K562 (cell line): ENCODE measurements at regions not wholly inside any gene's neighbourhood (a gene's known extent, or its start where the extent isn't known, plus 50 kb on each side); places are given as distances from the start of the nearest gene placed in this dataset.

Experiments used
- ATAC-seq: fragments of 200-7000 bp; cut with Tn5 transposase; 3 replicates; pipeline ENCODE4 v1.9.1; 2020; ENCODE audit warnings: moderate library complexity
- BruUV-seq: library from RNA; stranded (reverse); fragments of 400-500 nt; replicated peaks from 2 replicates; lab custom pipeline; 2021; lab: Mats Ljungman, UMichigan
- CTCF ChIA-PET: fragments of 300-600 bp; formaldehyde crosslinking; extraction: SDS; loops from one replicate; lab custom pipeline; 2021; ENCODE audit warnings: low intra/inter-chr PET ratio; lab: Yijun Ruan, JAX
- POLR2A ChIA-PET: fragments of 300-600, 350-650 bp; sonication (Branson Sonifier 250); formaldehyde crosslinking; extraction: SDS; loops from one replicate; lab custom pipeline; 2021; ENCODE audit warnings: antibody characterized with exemption, inconsistent platforms; lab: Yijun Ruan, JAX
- DNase-seq, 4 experiments: peaks; one replicate each; pipeline versions ENCODE4 v3.0.0 to v3.0.0-alpha.2; 2011 to 2018; ENCODE audit warnings: low spot score in 3 of 4, mixed read lengths in 3 of 4; ENCODE audit errors: extremely low read depth in 1 of 4
- FAIRE-seq: peaks from 2 replicates; lab custom pipeline; 2011; peaks lifted over from hg19 to GRCh38; lab: Jason Lieb, UNC
- H2AFZ ChIP-seq: 2 replicates; pipeline ENCODE4 v1.6.0; 2011; ENCODE audit warnings: low read depth, low read length, control low read depth, inconsistent platforms
- H3K27ac ChIP-seq: fragments of 200-600 bp; 3 replicates; pipeline ENCODE4 v1.8.0; 2011; ENCODE audit warnings: low read depth, mild to moderate bottlenecking, control low read depth, inconsistent platforms, low read length, moderate library complexity, mixed read lengths; ENCODE audit errors: extremely low read depth
- H3K27me3 ChIP-seq, 2 experiments: fragments of 300-600 bp in 1 of 2; 2 replicates in 1 of 2; 3 replicates in 1 of 2; pipeline versions ENCODE4 v1.6.0 to v1.8.0; 2011; ENCODE audit warnings: inconsistent platforms in 2 of 2, low read length in 2 of 2, mild to moderate bottlenecking in 1 of 2, mixed read lengths in 1 of 2, moderate library complexity in 1 of 2; ENCODE audit not compliant: control insufficient read depth in 2 of 2, insufficient read depth in 2 of 2
- H3K36me3 ChIP-seq: fragments of 300-600 bp; 3 replicates; pipeline ENCODE4 v1.8.0; 2011; ENCODE audit warnings: mild to moderate bottlenecking, low read length, inconsistent platforms; ENCODE audit not compliant: control insufficient read depth, insufficient read depth
- H3K4me1 ChIP-seq, 2 experiments: fragments of 200-600 bp in 1 of 2; replicated peaks in 1 of 2; 2 replicates in 1 of 2; 3 replicates in 1 of 2; pipeline versions ENCODE4 v1.5.1 to v1.8.0; 2011; ENCODE audit warnings: inconsistent platforms in 2 of 2, low read length in 2 of 2, mild to moderate bottlenecking in 1 of 2, mixed read lengths in 1 of 2, moderate library complexity in 1 of 2; ENCODE audit not compliant: control insufficient read depth in 2 of 2, insufficient read depth in 2 of 2
- H3K4me2 ChIP-seq: 2 replicates; pipeline ENCODE4 v1.6.1; 2011; ENCODE audit warnings: low read length, control low read depth, inconsistent platforms, mixed read lengths; ENCODE audit not compliant: insufficient read depth
- H3K4me3 ChIP-seq: fragments of 200-600 bp; sonication (generic), shearing (Covaris generic); 2 replicates; pipeline ENCODE4 v1.5.1; 2016; ENCODE audit warnings: control low read depth, inconsistent platforms
- H3K79me2 ChIP-seq: fragments of 200-600 bp; 3 replicates; pipeline ENCODE4 v1.8.0; 2011; ENCODE audit warnings: low read length, inconsistent platforms; ENCODE audit not compliant: control insufficient read depth, insufficient read depth
- H3K9ac ChIP-seq, 2 experiments: 2 replicates each; pipeline versions ENCODE4 v1.6.0 to v1.6.1; 2011; ENCODE audit warnings: low read depth in 2 of 2, low read length in 2 of 2, control low read depth in 1 of 2, inconsistent platforms in 1 of 2, mild to moderate bottlenecking in 1 of 2, mixed read lengths in 1 of 2; ENCODE audit not compliant: insufficient read depth in 1 of 2
- H3K9me1 ChIP-seq: one replicate; pipeline ENCODE4 v1.6.0; 2011; ENCODE audit warnings: inconsistent platforms, mild to moderate bottlenecking, low read length, moderate library complexity; ENCODE audit not compliant: control insufficient read depth, insufficient read depth
- H3K9me3 ChIP-seq: replicated peaks from 2 replicates; pipeline ENCODE4 v1.5.1; 2011; ENCODE audit warnings: low read depth, low read length, inconsistent platforms; ENCODE audit not compliant: control insufficient read depth, insufficient read depth
- H4K20me1 ChIP-seq: replicated peaks from 2 replicates; pipeline ENCODE4 v1.6.1; 2011; ENCODE audit warnings: low read length, inconsistent platforms, mixed read lengths; ENCODE audit not compliant: control insufficient read depth, insufficient read depth
- BCOR ChIP-seq: fragments of 450-650 bp; IDR thresholded peaks from 2 replicates; pipeline ENCODE4 v1.6.1; 2016
- CCAR2 ChIP-seq: fragments of 200-400 bp; formaldehyde crosslinking; IDR thresholded peaks from 2 replicates; pipeline ENCODE4 v1.6.1; 2017; ENCODE audit warnings: mild to moderate bottlenecking, low read depth, low read length
- CCNT2 ChIP-seq: IDR thresholded peaks from 2 replicates; pipeline ENCODE4 v1.6.1; 2011; ENCODE audit warnings: borderline replicate concordance, low read depth, mild to moderate bottlenecking, moderate library complexity, mixed read lengths, low read length; ENCODE audit not compliant: insufficient read length; ENCODE audit errors: extremely low read depth
- DNMT1 ChIP-seq: fragments of 450-650 bp; IDR thresholded peaks from 2 replicates; pipeline ENCODE4 v1.6.1; 2016; ENCODE audit warnings: antibody characterized with exemption, mild to moderate bottlenecking
- EP300 ChIP-seq: IDR thresholded peaks from 2 replicates; pipeline ENCODE4 v1.6.1; 2012; ENCODE audit warnings: low read length, improper control_type of control experiment
- LARP7 ChIP-seq: fragments of 450-650 bp; IDR thresholded peaks from 2 replicates; pipeline ENCODE4 v1.6.1; 2016
- LCOR ChIP-seq: sonication (generic); formaldehyde crosslinking; IDR thresholded peaks from 2 replicates; pipeline ENCODE4 v1.8.0; 2022; ENCODE audit warnings: mild to moderate bottlenecking, missing genetic modification reagents
- NONO ChIP-seq, 2 experiments: fragments of 200-400 bp in 1 of 2; fragments of 450-650 bp in 1 of 2; formaldehyde crosslinking in 1 of 2; IDR thresholded peaks; 2 replicates each; pipeline ENCODE4 v1.6.1; 2017; ENCODE audit warnings: low read depth in 2 of 2, mild to moderate bottlenecking in 2 of 2, moderate library complexity in 2 of 2, low read length in 1 of 2
- RBM34 ChIP-seq: fragments of 200-400 bp; formaldehyde crosslinking; IDR thresholded peaks from 2 replicates; pipeline ENCODE4 v1.6.1; 2018; ENCODE audit warnings: low read length, borderline replicate concordance; ENCODE audit not compliant: insufficient read depth
- SRSF7 ChIP-seq: fragments of 200-400 bp; formaldehyde crosslinking; optimal IDR thresholded peaks from 2 replicates; pipeline ENCODE3; 2017; ENCODE audit warnings: mild to moderate bottlenecking, low read depth, low read length
- TCF3 ChIP-seq: sonication (generic); formaldehyde crosslinking; IDR thresholded peaks from 2 replicates; pipeline ENCODE4 v1.4.0; 2020; ENCODE audit warnings: mild to moderate bottlenecking, missing genetic modification reagents
- ZNF696 ChIP-seq: fragments of 250-450 bp; sonication (Bioruptor Pico); conservative IDR thresholded peaks from 2 replicates; pipeline ENCODE4 v1.4.0; 2020; ENCODE audit warnings: mild to moderate bottlenecking, moderate library complexity
- ZNF780A ChIP-seq: fragments of 250-450 bp; sonication (Bioruptor Pico); IDR thresholded peaks from 2 replicates; pipeline ENCODE4 v1.5.0; 2021; ENCODE audit warnings: mild to moderate bottlenecking
- whole genome bisulfite sequencing: fragments of 100-300 bp; shearing (Covaris generic); methylation state at CpG from one replicate; pipeline ENCODE4 v1.1.6; 2016; ENCODE audit warnings: low coverage, mixed read lengths; ENCODE audit not compliant: insufficient coverage; ENCODE audit errors: missing lambda C conversion rate; 5-methylcytosine and 5-hydroxymethylcytosine counted together
- in situ Hi-C: fragments of 300-500 bp; cut with MboI; formaldehyde crosslinking; loops from 4 replicates; pipeline ENCODE4 v1.15.0; 2018; ENCODE audit warnings: inconsistent platforms, mixed read lengths
- intact Hi-C: fragments of 100-400 bp; cut with micrococcal nuclease; formaldehyde crosslinking; loops from 2 replicates; pipeline ENCODE4 v1.14.2; 2022
- TF ChIP-seq, protein P1 (sequence below): fragments of 200-800 bp; sonication (Bioruptor generic); IDR thresholded peaks from 2 replicates; pipeline ENCODE4 v1.6.1; 2016; ENCODE audit warnings: missing genetic modification characterization, missing compliant biosample characterization
- TF ChIP-seq, protein P2 (sequence below), 2 experiments: fragments of 450-650 bp in 1 of 2; sonication (generic) in 1 of 2; formaldehyde crosslinking; conservative IDR thresholded peaks; 2 replicates each; pipeline versions ENCODE4 v1.4.0 to v1.8.1; 2020 to 2022; ENCODE audit warnings: mild to moderate bottlenecking in 1 of 2, missing genetic modification reagents in 1 of 2
- TF ChIP-seq, protein P3 (sequence below): fragments of 250-450 bp; sonication (Bioruptor Pico); IDR thresholded peaks from 2 replicates; pipeline ENCODE4 v1.9.0; 2021; ENCODE audit warnings: mild to moderate bottlenecking, inconsistent platforms

DNA sequence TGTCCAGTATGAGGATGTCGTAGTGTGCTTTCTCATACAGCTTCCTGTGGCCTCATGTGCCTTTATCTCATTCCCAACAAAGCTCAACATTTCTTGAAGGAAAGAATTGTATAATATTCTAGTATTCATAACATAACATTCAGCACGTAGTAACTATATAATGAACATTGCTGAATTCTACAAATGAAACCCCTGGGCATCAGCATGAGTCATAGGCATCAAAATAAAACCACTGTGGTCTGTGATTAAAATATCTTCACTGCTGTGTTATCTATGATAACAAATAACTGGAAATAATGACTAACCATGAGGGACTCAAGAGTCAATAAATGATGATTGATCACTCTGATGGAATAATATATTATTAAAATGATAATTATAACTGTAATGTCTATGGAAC, 255.2 kb downstream of the EMP1 start:
- in situ Hi-C loops (no loop called here), intact Hi-C loops (no loop called here)
- TF ChIP-seq NONO (IDR thresholded peaks at IDR 0.05; ENCODE audit: low read depth in 2 of 2, low read length in 1 of 2) = no peak
- TF ChIP-seq, protein P1, sequence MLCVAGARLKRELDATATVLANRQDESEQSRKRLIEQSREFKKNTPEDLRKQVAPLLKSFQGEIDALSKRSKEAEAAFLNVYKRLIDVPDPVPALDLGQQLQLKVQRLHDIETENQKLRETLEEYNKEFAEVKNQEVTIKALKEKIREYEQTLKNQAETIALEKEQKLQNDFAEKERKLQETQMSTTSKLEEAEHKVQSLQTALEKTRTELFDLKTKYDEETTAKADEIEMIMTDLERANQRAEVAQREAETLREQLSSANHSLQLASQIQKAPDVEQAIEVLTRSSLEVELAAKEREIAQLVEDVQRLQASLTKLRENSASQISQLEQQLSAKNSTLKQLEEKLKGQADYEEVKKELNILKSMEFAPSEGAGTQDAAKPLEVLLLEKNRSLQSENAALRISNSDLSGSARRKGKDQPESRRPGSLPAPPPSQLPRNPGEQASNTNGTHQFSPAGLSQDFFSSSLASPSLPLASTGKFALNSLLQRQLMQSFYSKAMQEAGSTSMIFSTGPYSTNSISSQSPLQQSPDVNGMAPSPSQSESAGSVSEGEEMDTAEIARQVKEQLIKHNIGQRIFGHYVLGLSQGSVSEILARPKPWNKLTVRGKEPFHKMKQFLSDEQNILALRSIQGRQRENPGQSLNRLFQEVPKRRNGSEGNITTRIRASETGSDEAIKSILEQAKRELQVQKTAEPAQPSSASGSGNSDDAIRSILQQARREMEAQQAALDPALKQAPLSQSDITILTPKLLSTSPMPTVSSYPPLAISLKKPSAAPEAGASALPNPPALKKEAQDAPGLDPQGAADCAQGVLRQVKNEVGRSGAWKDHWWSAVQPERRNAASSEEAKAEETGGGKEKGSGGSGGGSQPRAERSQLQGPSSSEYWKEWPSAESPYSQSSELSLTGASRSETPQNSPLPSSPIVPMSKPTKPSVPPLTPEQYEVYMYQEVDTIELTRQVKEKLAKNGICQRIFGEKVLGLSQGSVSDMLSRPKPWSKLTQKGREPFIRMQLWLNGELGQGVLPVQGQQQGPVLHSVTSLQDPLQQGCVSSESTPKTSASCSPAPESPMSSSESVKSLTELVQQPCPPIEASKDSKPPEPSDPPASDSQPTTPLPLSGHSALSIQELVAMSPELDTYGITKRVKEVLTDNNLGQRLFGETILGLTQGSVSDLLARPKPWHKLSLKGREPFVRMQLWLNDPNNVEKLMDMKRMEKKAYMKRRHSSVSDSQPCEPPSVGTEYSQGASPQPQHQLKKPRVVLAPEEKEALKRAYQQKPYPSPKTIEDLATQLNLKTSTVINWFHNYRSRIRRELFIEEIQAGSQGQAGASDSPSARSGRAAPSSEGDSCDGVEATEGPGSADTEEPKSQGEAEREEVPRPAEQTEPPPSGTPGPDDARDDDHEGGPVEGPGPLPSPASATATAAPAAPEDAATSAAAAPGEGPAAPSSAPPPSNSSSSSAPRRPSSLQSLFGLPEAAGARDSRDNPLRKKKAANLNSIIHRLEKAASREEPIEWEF (CRISPR knock-in tag) = no peak
- TF ChIP-seq, protein P2, sequence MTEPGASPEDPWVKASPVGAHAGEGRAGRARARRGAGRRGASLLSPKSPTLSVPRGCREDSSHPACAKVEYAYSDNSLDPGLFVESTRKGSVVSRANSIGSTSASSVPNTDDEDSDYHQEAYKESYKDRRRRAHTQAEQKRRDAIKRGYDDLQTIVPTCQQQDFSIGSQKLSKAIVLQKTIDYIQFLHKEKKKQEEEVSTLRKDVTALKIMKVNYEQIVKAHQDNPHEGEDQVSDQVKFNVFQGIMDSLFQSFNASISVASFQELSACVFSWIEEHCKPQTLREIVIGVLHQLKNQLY (CRISPR knock-in tag; conservative IDR thresholded peaks at IDR 0.05) = no peak
- TF ChIP-seq SRSF7 = no peak
- TF ChIP-seq, protein P3, sequence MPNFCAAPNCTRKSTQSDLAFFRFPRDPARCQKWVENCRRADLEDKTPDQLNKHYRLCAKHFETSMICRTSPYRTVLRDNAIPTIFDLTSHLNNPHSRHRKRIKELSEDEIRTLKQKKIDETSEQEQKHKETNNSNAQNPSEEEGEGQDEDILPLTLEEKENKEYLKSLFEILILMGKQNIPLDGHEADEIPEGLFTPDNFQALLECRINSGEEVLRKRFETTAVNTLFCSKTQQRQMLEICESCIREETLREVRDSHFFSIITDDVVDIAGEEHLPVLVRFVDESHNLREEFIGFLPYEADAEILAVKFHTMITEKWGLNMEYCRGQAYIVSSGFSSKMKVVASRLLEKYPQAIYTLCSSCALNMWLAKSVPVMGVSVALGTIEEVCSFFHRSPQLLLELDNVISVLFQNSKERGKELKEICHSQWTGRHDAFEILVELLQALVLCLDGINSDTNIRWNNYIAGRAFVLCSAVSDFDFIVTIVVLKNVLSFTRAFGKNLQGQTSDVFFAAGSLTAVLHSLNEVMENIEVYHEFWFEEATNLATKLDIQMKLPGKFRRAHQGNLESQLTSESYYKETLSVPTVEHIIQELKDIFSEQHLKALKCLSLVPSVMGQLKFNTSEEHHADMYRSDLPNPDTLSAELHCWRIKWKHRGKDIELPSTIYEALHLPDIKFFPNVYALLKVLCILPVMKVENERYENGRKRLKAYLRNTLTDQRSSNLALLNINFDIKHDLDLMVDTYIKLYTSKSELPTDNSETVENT = no peak
- no peak for TF ChIP-seq RBM34
- TF ChIP-seq TCF3 (CRISPR knock-in tag) = no peak
- no peak for TF ChIP-seq BCOR
- TF ChIP-seq ZNF780A (CRISPR knock-in tag) = no peak
- no peak for TF ChIP-seq EP300
- no peak for TF ChIP-seq ZNF696 (CRISPR knock-in tag)
- TF ChIP-seq LCOR (CRISPR knock-in tag) = no peak
- no peak for TF ChIP-seq DNMT1
- no peak for TF ChIP-seq CCNT2
- TF ChIP-seq LARP7 = no peak
- no peak for TF ChIP-seq CCAR2

More for the DNA sequence above, 255.2 kb downstream of the EMP1 start:
- Histone ChIP-seq H3K27me3 (no peaks in the 10 kb centered on the region), H2AFZ (no peak overlapping the region), H3K9me3 (no peaks in the 10 kb centered on the region), H3K9ac (no peak overlapping the region), H3K27ac (no peak overlapping the region), H3K4me2 (no peak overlapping the region), H3K9me1 (no peaks in the 10 kb centered on the region), H3K36me3 (no peaks in the 10 kb centered on the region), H4K20me1 (no peaks in the 10 kb centered on the region), H3K79me2 (no peaks in the 10 kb centered on the region), H3K4me3 (no peak overlapping the region), H3K4me1 (no peaks in the 10 kb centered on the region)
- FAIRE-seq = no peak
- no peak for DNase-seq
- WGBS = 0% methylated on average over 2 of the region's 2 CpGs
- BruUV-seq = no TSS peak
- no peak for ATAC-seq
- CTCF ChIA-PET = no interaction called here
- POLR2A ChIA-PET = no interaction called here
